Omental fat pad (tissue), 3 donors: ENCODE measurements at regions not wholly inside any gene's neighbourhood (a gene's known extent, or its start where the extent isn't known, plus 50 kb on each side); places are given as distances from the start of the nearest gene placed in this dataset.

Source experiments
- ATAC-seq: fragments of 150-250 bp; one replicate; pipeline ENCODE4 v1.9.1; 2016; ENCODE audit warnings: mild to moderate bottlenecking, moderate library complexity; ENCODE audit not compliant: low FRiP score
- DNase-seq: peaks from one replicate; pipeline ENCODE4 v3.0.0-alpha.2; 2019; ENCODE audit warnings: low spot score
- TF ChIP-seq, protein P1 (sequence below), 3 donors: fragments of 450-650 bp; IDR thresholded peaks; one replicate each; pipeline ENCODE4 v1.5.1; 2016 to 2017; ENCODE audit warnings: antibody characterized with exemption in 3 of 3, mild to moderate bottlenecking in 3 of 3, moderate library complexity in 2 of 3

DNA sequence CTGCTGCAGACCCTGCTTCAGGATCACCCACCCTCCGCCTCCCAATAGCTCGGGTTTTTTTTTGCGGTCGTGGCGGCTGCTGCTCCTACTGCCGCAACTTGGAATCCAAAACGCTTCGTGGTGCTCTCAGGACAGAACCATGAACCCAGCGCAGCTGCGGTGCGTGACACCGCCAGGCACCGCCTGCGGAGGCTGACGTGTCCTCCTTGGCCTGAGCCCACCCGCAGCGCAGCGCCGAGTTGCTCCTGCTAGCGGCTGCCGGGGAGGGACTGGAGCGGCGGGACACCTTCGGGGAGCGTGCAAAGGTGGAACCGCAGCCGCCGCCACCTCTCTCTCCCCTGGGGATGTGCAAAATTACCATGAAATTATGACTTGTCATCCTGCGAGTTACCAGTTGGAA, 1893.0 kb downstream of the TP53TG3F start:
- ATAC-seq: no peak
- no peak for DNase-seq
- TF ChIP-seq, protein P1, sequence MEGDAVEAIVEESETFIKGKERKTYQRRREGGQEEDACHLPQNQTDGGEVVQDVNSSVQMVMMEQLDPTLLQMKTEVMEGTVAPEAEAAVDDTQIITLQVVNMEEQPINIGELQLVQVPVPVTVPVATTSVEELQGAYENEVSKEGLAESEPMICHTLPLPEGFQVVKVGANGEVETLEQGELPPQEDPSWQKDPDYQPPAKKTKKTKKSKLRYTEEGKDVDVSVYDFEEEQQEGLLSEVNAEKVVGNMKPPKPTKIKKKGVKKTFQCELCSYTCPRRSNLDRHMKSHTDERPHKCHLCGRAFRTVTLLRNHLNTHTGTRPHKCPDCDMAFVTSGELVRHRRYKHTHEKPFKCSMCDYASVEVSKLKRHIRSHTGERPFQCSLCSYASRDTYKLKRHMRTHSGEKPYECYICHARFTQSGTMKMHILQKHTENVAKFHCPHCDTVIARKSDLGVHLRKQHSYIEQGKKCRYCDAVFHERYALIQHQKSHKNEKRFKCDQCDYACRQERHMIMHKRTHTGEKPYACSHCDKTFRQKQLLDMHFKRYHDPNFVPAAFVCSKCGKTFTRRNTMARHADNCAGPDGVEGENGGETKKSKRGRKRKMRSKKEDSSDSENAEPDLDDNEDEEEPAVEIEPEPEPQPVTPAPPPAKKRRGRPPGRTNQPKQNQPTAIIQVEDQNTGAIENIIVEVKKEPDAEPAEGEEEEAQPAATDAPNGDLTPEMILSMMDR (IDR thresholded peaks at IDR 0.05): no peak

DNA sequence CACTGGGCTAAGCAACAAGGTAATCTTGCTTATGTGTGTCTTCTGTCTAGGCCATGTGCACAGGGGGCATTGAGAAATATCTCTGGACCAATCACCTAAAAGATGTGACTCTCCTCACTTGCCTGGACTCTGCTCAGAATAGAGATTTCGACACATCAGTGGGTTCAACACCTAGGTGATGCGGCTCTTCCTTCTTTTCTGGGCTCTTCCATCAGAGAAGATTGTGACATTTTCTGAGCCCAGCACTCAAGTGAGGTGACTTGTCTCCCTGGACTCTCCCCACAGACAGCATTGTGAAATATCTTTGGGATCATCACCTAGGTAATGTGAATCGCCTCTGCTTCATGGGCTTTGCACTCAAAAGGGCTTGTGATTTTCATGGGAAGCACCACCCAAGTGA, 1904.1 kb downstream of the TP53TG3F start:
- DNase-seq: no peak
- ATAC-seq: no peak
- TF ChIP-seq, protein P1 (IDR thresholded peaks at IDR 0.05): no peak

DNA sequence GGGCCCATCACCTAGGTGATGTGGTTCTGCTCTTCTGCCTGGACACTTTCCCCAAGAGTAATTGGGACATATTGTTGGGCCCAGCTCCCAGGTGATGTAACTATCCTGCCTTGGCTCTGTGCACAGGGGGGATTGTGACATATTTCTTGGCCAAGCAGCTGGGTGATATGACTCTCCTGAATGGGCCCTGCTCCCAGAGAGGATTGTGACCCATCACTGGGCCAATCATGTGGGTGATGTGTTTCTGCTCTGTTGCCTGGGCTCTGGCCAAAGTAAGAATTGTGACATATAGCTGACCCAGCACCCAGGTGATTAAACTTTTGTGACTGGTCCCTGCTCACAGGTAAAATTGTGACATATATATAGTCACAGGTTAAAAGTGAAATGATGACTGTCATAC, 1904.9 kb downstream of the TP53TG3F start:
- no peak for ATAC-seq
- no peak for DNase-seq
- TF ChIP-seq, protein P1 (IDR thresholded peaks at IDR 0.05): no peak

DNA sequence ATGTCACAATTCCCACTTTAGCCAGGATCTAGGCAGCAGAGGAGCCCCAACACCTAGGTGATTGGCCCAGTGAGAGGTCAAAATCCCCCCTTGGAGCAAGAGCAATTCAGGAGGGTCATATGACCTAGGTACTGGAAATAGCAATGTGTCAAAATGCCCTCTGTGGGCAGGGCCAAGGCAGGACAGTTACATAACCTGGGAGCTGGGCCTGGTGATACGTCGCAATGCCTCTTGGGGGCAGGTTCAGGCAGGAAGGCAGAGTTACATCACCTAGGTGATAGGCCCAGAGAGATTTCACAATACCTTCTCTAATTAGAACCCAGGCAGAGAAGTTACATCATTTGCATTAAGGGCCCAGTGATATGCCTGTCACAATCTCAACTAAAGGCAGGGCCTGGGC, 1906.3 kb downstream of the TP53TG3F start:
- TF ChIP-seq, protein P1 (IDR thresholded peaks at IDR 0.05): no peak
- DNase-seq (no peak), ATAC-seq (no peak)

DNA sequence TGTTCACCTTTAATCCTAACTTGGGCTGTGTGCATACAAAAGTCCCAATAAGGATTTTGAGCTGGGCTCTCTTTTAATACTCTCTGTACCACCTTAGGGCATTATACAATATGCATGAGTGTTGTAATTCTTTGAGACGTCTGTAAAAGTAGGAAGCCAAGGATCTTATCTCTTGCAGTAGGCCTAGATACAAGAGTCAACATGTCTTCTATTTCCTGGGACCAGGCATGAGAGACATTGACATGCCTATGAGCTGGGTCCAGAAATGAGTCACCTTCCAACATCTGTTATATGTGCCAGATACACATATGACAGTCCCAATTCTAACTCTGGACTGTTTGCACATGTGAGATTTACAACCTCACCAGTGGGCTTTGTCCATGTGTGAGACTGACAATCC, 1911.2 kb downstream of the TP53TG3F start:
- no peak for DNase-seq
- TF ChIP-seq, protein P1 (IDR thresholded peaks at IDR 0.05): no peak
- no peak for ATAC-seq

DNA sequence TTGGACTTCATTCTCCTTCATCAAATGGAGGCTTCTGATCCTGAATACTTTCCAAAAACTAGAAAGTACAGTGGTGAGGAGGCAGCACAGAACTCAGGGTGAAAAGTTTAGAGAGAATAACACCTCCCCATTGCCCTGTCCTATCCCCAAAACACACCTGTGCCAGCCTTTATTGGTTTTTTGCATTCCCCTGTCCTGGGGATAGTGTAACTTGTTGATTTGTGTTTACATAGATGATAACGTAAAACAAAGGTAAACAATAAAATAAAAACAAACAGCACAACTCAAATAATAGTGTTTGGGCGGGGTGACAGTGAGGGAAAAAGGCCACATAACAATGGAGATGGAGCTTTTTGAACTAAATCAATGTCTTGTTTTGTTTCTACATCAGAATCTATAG, 1917.7 kb downstream of the TP53TG3F start:
- TF ChIP-seq, protein P1 (IDR thresholded peaks at IDR 0.05): no peak
- no peak for DNase-seq
- no peak for ATAC-seq

DNA sequence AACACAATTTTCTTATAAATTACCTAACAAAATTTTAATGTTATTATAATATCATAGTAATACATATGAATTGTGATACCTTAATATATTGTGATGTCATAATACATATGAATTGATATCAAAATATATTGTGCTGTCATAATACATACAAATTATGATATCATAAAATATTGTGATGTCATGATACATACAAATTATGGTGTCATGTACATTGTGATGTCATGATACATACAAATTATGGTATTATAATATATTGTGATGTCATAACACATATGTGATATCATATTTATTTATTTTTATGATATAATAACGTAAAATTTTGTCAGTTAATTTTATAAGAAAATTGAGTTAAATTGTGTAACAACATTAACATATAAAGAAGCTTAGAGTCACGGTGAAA, 1927.2 kb downstream of the TP53TG3F start:
- TF ChIP-seq, protein P1 (IDR thresholded peaks at IDR 0.05): no peak
- no peak for DNase-seq
- ATAC-seq: no peak
